ENCODE measurements at regions not wholly inside any gene's neighbourhood (a gene's known extent, or its start where the extent isn't known, plus 50 kb on each side); places are given as distances from the start of the nearest gene placed in this dataset.
"Not testable (repeated sequence)": the region's sequence is repeated elsewhere in the genome, so short reads cannot be mapped to it uniquely, and the experiment has no call there.

DNA sequence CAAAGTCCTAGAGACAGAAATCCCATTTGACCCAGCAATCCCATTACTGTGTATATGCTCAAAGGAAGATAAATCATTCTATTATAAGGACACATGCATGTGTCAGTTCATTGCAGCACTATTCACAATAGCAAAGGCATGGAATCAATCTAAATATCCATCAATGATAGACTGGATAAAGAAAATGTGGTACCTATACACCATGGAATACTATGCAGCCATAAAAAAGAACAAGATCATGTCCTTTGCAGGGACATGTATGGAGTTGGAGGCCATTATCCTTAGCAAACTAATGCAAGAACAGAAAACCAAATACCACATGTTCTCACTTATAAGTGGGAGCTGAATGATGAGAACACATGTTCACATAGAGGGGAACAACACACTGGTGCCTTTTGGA lies 169.8 kb upstream of the ATXN1 start:
- TF ChIP-seq, protein P1, sequence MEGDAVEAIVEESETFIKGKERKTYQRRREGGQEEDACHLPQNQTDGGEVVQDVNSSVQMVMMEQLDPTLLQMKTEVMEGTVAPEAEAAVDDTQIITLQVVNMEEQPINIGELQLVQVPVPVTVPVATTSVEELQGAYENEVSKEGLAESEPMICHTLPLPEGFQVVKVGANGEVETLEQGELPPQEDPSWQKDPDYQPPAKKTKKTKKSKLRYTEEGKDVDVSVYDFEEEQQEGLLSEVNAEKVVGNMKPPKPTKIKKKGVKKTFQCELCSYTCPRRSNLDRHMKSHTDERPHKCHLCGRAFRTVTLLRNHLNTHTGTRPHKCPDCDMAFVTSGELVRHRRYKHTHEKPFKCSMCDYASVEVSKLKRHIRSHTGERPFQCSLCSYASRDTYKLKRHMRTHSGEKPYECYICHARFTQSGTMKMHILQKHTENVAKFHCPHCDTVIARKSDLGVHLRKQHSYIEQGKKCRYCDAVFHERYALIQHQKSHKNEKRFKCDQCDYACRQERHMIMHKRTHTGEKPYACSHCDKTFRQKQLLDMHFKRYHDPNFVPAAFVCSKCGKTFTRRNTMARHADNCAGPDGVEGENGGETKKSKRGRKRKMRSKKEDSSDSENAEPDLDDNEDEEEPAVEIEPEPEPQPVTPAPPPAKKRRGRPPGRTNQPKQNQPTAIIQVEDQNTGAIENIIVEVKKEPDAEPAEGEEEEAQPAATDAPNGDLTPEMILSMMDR (IDR thresholded peaks at IDR 0.05): not testable (repeated sequence)
- TF ChIP-seq POLR2A (IDR thresholded peaks at IDR 0.05): not testable (repeated sequence)

Data from testis (tissue), 2 donors.